SK-N-SH (cell line): ENCODE measurements at regions not wholly inside any gene's neighbourhood (a gene's known extent, or its start where the extent isn't known, plus 50 kb on each side); places are given as distances from the start of the nearest gene placed in this dataset.

Experiments used
- CTCF ChIA-PET: fragments of 300-600, 350-600 bp; formaldehyde crosslinking; extraction: SDS; loops from one replicate; lab custom pipeline; 2021; lab: Yijun Ruan, JAX
- POLR2A ChIA-PET: fragments of 350-600 bp; sonication (Branson Sonifier 250); formaldehyde crosslinking; extraction: SDS; loops from one replicate; lab custom pipeline; 2020; ENCODE audit warnings: antibody characterized with exemption, inconsistent platforms; lab: Yijun Ruan, JAX
- DNase-seq: peaks from one replicate; pipeline ENCODE4 v3.0.0; 2012
- H2AFZ ChIP-seq: fragments of 200-600 bp; sonication (generic); 2 replicates; pipeline ENCODE4 v1.8.1; 2016; ENCODE audit warnings: antibody characterized with exemption, mild to moderate bottlenecking, low read depth
- H3F3A ChIP-seq: fragments of 200-600 bp; sonication (generic); replicated peaks from 2 replicates; pipeline ENCODE3; 2016; ENCODE audit warnings: antibody characterized with exemption, mild to moderate bottlenecking; ENCODE audit not compliant: insufficient read depth
- H3K27ac ChIP-seq, 2 experiments: fragments of 200-500 bp in 1 of 2; fragments of 200-600 bp in 1 of 2; sonication (Bioruptor generic) in 1 of 2; sonication (generic), shearing (Covaris generic) in 1 of 2; 2 replicates each; pipeline versions ENCODE4 v1.5.1 to v1.6.1; 2014 to 2016; ENCODE audit warnings: low read depth in 2 of 2, inconsistent platforms in 1 of 2, low read length in 1 of 2, mild to moderate bottlenecking in 1 of 2, mixed read lengths in 1 of 2
- H3K27me3 ChIP-seq: fragments of 200-600 bp; sonication (generic), shearing (Covaris generic); 2 replicates; pipeline ENCODE4 v1.6.1; 2016; ENCODE audit warnings: mixed run types; ENCODE audit not compliant: insufficient read depth
- H3K36me3 ChIP-seq, 2 experiments: fragments of 200-500 bp in 1 of 2; fragments of 200-600 bp in 1 of 2; sonication (Bioruptor generic) in 1 of 2; sonication (generic) in 1 of 2; replicated peaks in 1 of 2; 2 replicates each; pipeline versions ENCODE3 to v1.5.1; 2014 to 2016; ENCODE audit warnings: low read length in 1 of 2, mild to moderate bottlenecking in 1 of 2; ENCODE audit not compliant: insufficient read depth in 2 of 2, control insufficient read depth in 1 of 2
- H3K4me1 ChIP-seq, 2 experiments: fragments of 200-500 bp in 1 of 2; fragments of 200-600 bp in 1 of 2; sonication (Bioruptor generic) in 1 of 2; sonication (generic), shearing (Covaris generic) in 1 of 2; 2 replicates each; pipeline versions ENCODE4 v1.5.1 to v1.6.1; 2014 to 2016; ENCODE audit warnings: low read depth in 1 of 2, low read length in 1 of 2, mixed run types in 1 of 2; ENCODE audit not compliant: insufficient read depth in 2 of 2, control insufficient read depth in 1 of 2
- H3K4me2 ChIP-seq: fragments of 200-600 bp; sonication (generic), shearing (Covaris generic); 2 replicates; pipeline ENCODE4 v1.6.1; 2017; ENCODE audit warnings: mixed run types
- H3K4me3 ChIP-seq, 2 experiments: fragments of 200-500 bp in 1 of 2; fragments of 200-600 bp in 1 of 2; sonication (Bioruptor generic) in 1 of 2; sonication (generic), shearing (Covaris generic) in 1 of 2; 2 replicates each; pipeline versions ENCODE4 v1.5.1 to v1.8.1; 2014 to 2016; ENCODE audit warnings: low read depth in 2 of 2, inconsistent platforms in 1 of 2, low read length in 1 of 2, mild to moderate bottlenecking in 1 of 2, mixed read lengths in 1 of 2, moderate library complexity in 1 of 2
- H3K79me2 ChIP-seq: fragments of 200-600 bp; sonication (generic); 2 replicates; pipeline ENCODE4 v1.8.1; 2017; ENCODE audit warnings: mild to moderate bottlenecking; ENCODE audit not compliant: insufficient read depth
- H3K9ac ChIP-seq: fragments of 200-600 bp; sonication (generic); 2 replicates; pipeline ENCODE4 v1.6.1; 2017; ENCODE audit warnings: mixed run types
- H3K9me2 ChIP-seq: fragments of 200-600 bp; sonication (generic); 2 replicates; pipeline ENCODE4 v1.6.1; 2017; ENCODE audit warnings: mixed run types
- H3K9me3 ChIP-seq: fragments of 200-600 bp; sonication (generic); 2 replicates; pipeline ENCODE4 v1.6.1; 2017; ENCODE audit warnings: mixed run types, mild to moderate bottlenecking, moderate library complexity
- H4K20me1 ChIP-seq: fragments of 200-600 bp; sonication (generic); 2 replicates; pipeline ENCODE4 v1.6.1; 2017; ENCODE audit warnings: mild to moderate bottlenecking, mixed run types; ENCODE audit not compliant: insufficient read depth
- ELF1 ChIP-seq: IDR thresholded peaks from 2 replicates; pipeline ENCODE4 v1.4.0; 2012
- EP300 ChIP-seq, 2 experiments: IDR thresholded peaks; 2 replicates each; pipeline versions ENCODE4 v1.4.0 to v1.6.1; 2012; ENCODE audit warnings: borderline replicate concordance in 1 of 2, low read depth in 1 of 2, low read length in 1 of 2
- EZH2phosphoT487 ChIP-seq: fragments of 200-600 bp; sonication (generic); IDR thresholded peaks from 2 replicates; pipeline ENCODE4 v1.6.1; 2017; ENCODE audit warnings: low read depth, mixed run types, mild to moderate bottlenecking, antibody characterized with exemption, moderate library complexity, borderline replicate concordance
- FOSL2 ChIP-seq: IDR thresholded peaks from 2 replicates; pipeline ENCODE4 v1.4.0; 2012; ENCODE audit warnings: low read depth, mild to moderate bottlenecking, moderate library complexity, borderline replicate concordance
- FOXJ3 ChIP-seq: sonication (generic); formaldehyde crosslinking; IDR thresholded peaks from 2 replicates; pipeline ENCODE4 v1.5.1; 2020; ENCODE audit warnings: mild to moderate bottlenecking, missing genetic modification reagents
- GATA2 ChIP-seq: sonication (generic); formaldehyde crosslinking; IDR thresholded peaks from 2 replicates; pipeline ENCODE4 v1.5.0; 2020; ENCODE audit warnings: mild to moderate bottlenecking, missing genetic modification reagents
- IRF3 ChIP-seq: fragments of 150-350 bp; IDR thresholded peaks from 2 replicates; pipeline ENCODE4 v1.6.1; 2016; ENCODE audit warnings: mild to moderate bottlenecking, low read depth, low read length
- JUND ChIP-seq: IDR thresholded peaks from 2 replicates; pipeline ENCODE4 v1.4.0; 2012
- MAX ChIP-seq: IDR thresholded peaks from 2 replicates; pipeline ENCODE4 v1.4.0; 2012; ENCODE audit warnings: low read depth
- MXI1 ChIP-seq: IDR thresholded peaks from 2 replicates; pipeline ENCODE4 v1.6.1; 2012; ENCODE audit warnings: mild to moderate bottlenecking, low read depth, low read length, improper control_type of control experiment
- PBX3 ChIP-seq: IDR thresholded peaks from 2 replicates; pipeline ENCODE4; 2012
- POLR2AphosphoS5 ChIP-seq: IDR thresholded peaks from 2 replicates; pipeline ENCODE4 v1.6.1; 2012; ENCODE audit warnings: low read depth, low read length
- RAD21 ChIP-seq: IDR thresholded peaks from 2 replicates; pipeline ENCODE4 v1.6.1; 2012; ENCODE audit warnings: mild to moderate bottlenecking, low read length
- RCOR1 ChIP-seq: fragments of 150-350 bp; IDR thresholded peaks from 2 replicates; pipeline ENCODE4 v1.6.1; 2017; ENCODE audit warnings: antibody characterized with exemption, low read length
- REST ChIP-seq: IDR thresholded peaks from 2 replicates; pipeline ENCODE4 v1.6.1; 2012; ENCODE audit warnings: mild to moderate bottlenecking, low read depth, low read length, moderate library complexity
- RFX5 ChIP-seq: IDR thresholded peaks from 2 replicates; pipeline ENCODE4 v1.6.1; 2012; ENCODE audit warnings: mild to moderate bottlenecking, improper control_type of control experiment, low read length
- RXRA ChIP-seq: IDR thresholded peaks from 2 replicates; pipeline ENCODE4 v1.4.0; 2012; ENCODE audit warnings: low read depth, mild to moderate bottlenecking, borderline replicate concordance
- SIN3A ChIP-seq: IDR thresholded peaks from 2 replicates; pipeline ENCODE4 v1.6.1; 2012; ENCODE audit warnings: low read depth, mild to moderate bottlenecking, low read length, moderate library complexity, borderline replicate concordance
- SMC3 ChIP-seq: IDR thresholded peaks from 2 replicates; pipeline ENCODE4 v1.6.1; 2012; ENCODE audit warnings: low read depth, low read length, improper control_type of control experiment
- TAF1 ChIP-seq: IDR thresholded peaks from 2 replicates; pipeline ENCODE4 v1.6.1; 2012; ENCODE audit warnings: low read depth, mild to moderate bottlenecking, low read length, moderate library complexity, borderline replicate concordance
- TCF12 ChIP-seq: IDR thresholded peaks from 2 replicates; pipeline ENCODE4 v1.4.0; 2012
- TEAD4 ChIP-seq: IDR thresholded peaks from 2 replicates; pipeline ENCODE4 v1.4.0; 2012; ENCODE audit warnings: mild to moderate bottlenecking, borderline replicate concordance; ENCODE audit not compliant: insufficient read depth
- YY1 ChIP-seq: IDR thresholded peaks from 2 replicates; pipeline ENCODE4 v1.4.0; 2012; ENCODE audit warnings: low read depth, mild to moderate bottlenecking
- WGBS: methylation state at CpG from one replicate; pipeline ENCODE4 v1.1.6; 2017; ENCODE audit warnings: low lambda C conversion rate; 5-methylcytosine and 5-hydroxymethylcytosine counted together

- WGBS: 0% methylated on average over 1 of the region's 4 CpGs
- H3F3A ChIP-seq: no peaks in the 10 kb centered on the region
- H2AFZ ChIP-seq: no peak overlapping the region
- no peaks in the 10 kb centered on the region for H3K4me1 ChIP-seq
- peaks cover 26% of the 10 kb centered on the region for H3K27me3 ChIP-seq
- H3K4me2 ChIP-seq: no peak overlapping the region
- H3K79me2 ChIP-seq: no peaks in the 10 kb centered on the region
- H3K36me3 ChIP-seq: no peaks in the 10 kb centered on the region
- no peaks in the 10 kb centered on the region for H3K9me2 ChIP-seq
- H3K4me3 ChIP-seq: no peak overlapping the region
- no peaks in the 10 kb centered on the region for H3K9me3 ChIP-seq
- no peak overlapping the region for H3K27ac ChIP-seq
- CTCF ChIA-PET: no interaction called here
- no peak overlapping the region for H3K9ac ChIP-seq
- no peaks in the 10 kb centered on the region for H4K20me1 ChIP-seq
- TF ChIP-seq SMC3: no peak
- no peak for TF ChIP-seq RXRA
- TF ChIP-seq JUND: no peak
- TF ChIP-seq MAX: no peak
- no peak for TF ChIP-seq GATA2
- no peak for TF ChIP-seq RFX5
- TF ChIP-seq TAF1: no peak
- no peak for TF ChIP-seq TEAD4
- TF ChIP-seq EP300 (IDR thresholded peaks at IDR 0.05; ENCODE audit: borderline replicate concordance in 1 of 2, low read depth in 1 of 2, low read length in 1 of 2): no peak
- no peak for TF ChIP-seq YY1
- no peak for TF ChIP-seq SIN3A
- TF ChIP-seq RCOR1: no peak
- no peak for TF ChIP-seq EZH2phosphoT487
- TF ChIP-seq FOSL2: no peak
- no peak for TF ChIP-seq POLR2AphosphoS5
- no peak for TF ChIP-seq RAD21
- no peak for TF ChIP-seq PBX3
- no peak for TF ChIP-seq IRF3
- no peak for TF ChIP-seq FOXJ3 (CRISPR knock-in tag)
- TF ChIP-seq TCF12: no peak
- TF ChIP-seq, all 33 proteins: peak for 0
- POLR2A ChIA-PET: no interaction called here
- DNase-seq: no peak
Observed at GRCh38 chr1:38571726-38572125, 287.8 kb downstream of the RRAGC start.

- Histone ChIP-seq H3K27ac (no peak overlapping the region), H3K36me3 (no peaks in the 10 kb centered on the region), H3K9ac (no peak overlapping the region), H3K9me2 (no peaks in the 10 kb centered on the region), H3K4me1 (no peaks in the 10 kb centered on the region), H3K79me2 (no peaks in the 10 kb centered on the region), H3F3A (no peaks in the 10 kb centered on the region), H2AFZ (no peak overlapping the region), H3K4me3 (no peak overlapping the region), H3K4me2 (no peak overlapping the region), H3K9me3 (no peaks in the 10 kb centered on the region), H3K27me3 (peaks cover 26% of the 10 kb centered on the region), H4K20me1 (no peaks in the 10 kb centered on the region)
- 0% methylated on average over 2 of the region's 3 CpGs for WGBS
- TF ChIP-seq MXI1 (no peak), RCOR1 (no peak), REST (no peak), RXRA (no peak), ELF1 (no peak)
- DNase-seq: no peak
- CTCF ChIA-PET: interaction anchor here (0.8 kb wide), 1 partner anchor 19 kb away, joined by 3 read pairs; no protein-coding TSS in a partner anchor
- POLR2A ChIA-PET: no interaction called here
Observed at GRCh38 chr1:38570657-38570975, 289.0 kb downstream of the RRAGC start.
